Mesendoderm (in vitro differentiated cells): ENCODE measurements at regions not wholly inside any gene's neighbourhood (a gene's known extent, or its start where the extent isn't known, plus 50 kb on each side); places are given as distances from the start of the nearest gene placed in this dataset.

Experiments used
- DNase-seq: peaks from one replicate; pipeline ENCODE4 v3.0.0; 2013
- H2AK5ac ChIP-seq: 2 replicates; pipeline ENCODE4 v1.6.1; 2013; ENCODE audit warnings: low read length, inconsistent platforms
- H2BK120ac ChIP-seq: 2 replicates; pipeline ENCODE4 v1.6.1; 2013; ENCODE audit warnings: low read depth, mild to moderate bottlenecking, low read length, moderate library complexity, mixed read lengths
- H2BK15ac ChIP-seq: replicated peaks from 2 replicates; pipeline ENCODE4 v1.6.1; 2013; ENCODE audit warnings: low read depth, mild to moderate bottlenecking, moderate library complexity
- H2BK5ac ChIP-seq: 2 replicates; pipeline ENCODE4 v1.6.1; 2013; ENCODE audit warnings: low read length, inconsistent platforms
- H3K18ac ChIP-seq: 2 replicates; pipeline ENCODE4 v1.6.1; 2013; ENCODE audit warnings: mild to moderate bottlenecking, low read length, mixed read lengths
- H3K23ac ChIP-seq: one replicate; pipeline ENCODE4 v1.6.1; 2013; ENCODE audit warnings: low read length
- H3K27ac ChIP-seq: 2 replicates; pipeline ENCODE4 v1.5.1; 2013; ENCODE audit warnings: low read depth, mild to moderate bottlenecking, inconsistent platforms, low read length, moderate library complexity
- H3K27me3 ChIP-seq: 2 replicates; pipeline ENCODE4 v1.6.1; 2013; ENCODE audit warnings: low read length, control low read depth, mild to moderate bottlenecking, inconsistent platforms; ENCODE audit not compliant: insufficient read depth, poor library complexity
- H3K36me3 ChIP-seq: 2 replicates; pipeline ENCODE4 v1.6.1; 2013; ENCODE audit warnings: low read length, inconsistent platforms; ENCODE audit not compliant: control insufficient read depth, insufficient read depth
- H3K4ac ChIP-seq: one replicate; pipeline ENCODE4 v1.6.1; 2013; ENCODE audit warnings: low read depth, mild to moderate bottlenecking, low read length, moderate library complexity
- H3K4me1 ChIP-seq: 2 replicates; pipeline ENCODE4 v1.6.1; 2013; ENCODE audit warnings: low read depth, low read length, inconsistent platforms; ENCODE audit not compliant: control insufficient read depth
- H3K4me2 ChIP-seq: 2 replicates; pipeline ENCODE4 v1.6.1; 2013; ENCODE audit warnings: low read length
- H3K4me3 ChIP-seq: 2 replicates; pipeline ENCODE4 v1.5.1; 2013; ENCODE audit warnings: mild to moderate bottlenecking, low read length
- H3K56ac ChIP-seq: one replicate; pipeline ENCODE4 v1.6.1; 2013; ENCODE audit warnings: low read length
- H3K79me1 ChIP-seq: 2 replicates; pipeline ENCODE4 v1.6.1; 2013; ENCODE audit warnings: low read length, inconsistent platforms
- H3K79me2 ChIP-seq: 2 replicates; pipeline ENCODE4 v1.6.1; 2013; ENCODE audit warnings: mild to moderate bottlenecking, low read length; ENCODE audit not compliant: control insufficient read depth, insufficient read depth
- H3K9ac ChIP-seq: 2 replicates; pipeline ENCODE4 v1.6.1; 2013; ENCODE audit warnings: low read length, inconsistent platforms
- H4K5ac ChIP-seq: one replicate; pipeline ENCODE4 v1.6.1; 2013; ENCODE audit warnings: low read length
- H4K8ac ChIP-seq: one replicate; pipeline ENCODE4 v1.6.1; 2013; ENCODE audit warnings: low read depth, mild to moderate bottlenecking, control low read depth, low read length, moderate library complexity
- WGBS: extraction: QIAGEN DNeasy Blood & Tissue Kit; methylation state at CpG from one replicate; pipeline ENCODE4 v1.1.7; 2013; ENCODE audit warnings: low lambda C conversion rate, missing lambda C conversion rate; ENCODE audit not compliant: insufficient coverage; ENCODE audit errors: extremely low coverage; 5-methylcytosine and 5-hydroxymethylcytosine counted together

- Histone ChIP-seq H3K36me3 (no peaks in the 10 kb centered on the region), H2AK5ac (no peak overlapping the region), H3K23ac (no peak overlapping the region), H3K4me3 (no peak overlapping the region), H3K79me1 (no peaks in the 10 kb centered on the region), H4K5ac (no peak overlapping the region), H3K79me2 (no peaks in the 10 kb centered on the region), H2BK15ac (no peak overlapping the region), H2BK5ac (no peak overlapping the region), H3K56ac (no peak overlapping the region), H3K9ac (no peak overlapping the region), H3K18ac (no peak overlapping the region), H3K4me1 (no peaks in the 10 kb centered on the region), H3K27me3 (no peaks in the 10 kb centered on the region), H3K4ac (no peak overlapping the region), H3K27ac (no peak overlapping the region), H3K4me2 (no peak overlapping the region), H4K8ac (no peak overlapping the region), H2BK120ac (no peak overlapping the region)
- no peak for DNase-seq
- WGBS: no CpG with 5 or more reads among the region's 2 CpGs
Observed at GRCh38 chr2:16277117-16277516, 336.8 kb downstream of the MYCN start.

- no peak overlapping the region for H3K4me2 ChIP-seq
- H3K23ac ChIP-seq: no peak overlapping the region
- WGBS: no CpG with 5 or more reads among the region's 4 CpGs
- H2BK120ac ChIP-seq: no peak overlapping the region
- no peak overlapping the region for H3K18ac ChIP-seq
- no peak overlapping the region for H3K56ac ChIP-seq
- H4K8ac ChIP-seq: no peak overlapping the region
- H3K4ac ChIP-seq: no peak overlapping the region
- no peaks in the 10 kb centered on the region for H3K36me3 ChIP-seq
- no peaks in the 10 kb centered on the region for H3K79me1 ChIP-seq
- H2BK15ac ChIP-seq: no peak overlapping the region
- no peak overlapping the region for H3K27ac ChIP-seq
- no peak for DNase-seq
- no peak overlapping the region for H2AK5ac ChIP-seq
- no peaks in the 10 kb centered on the region for H3K4me1 ChIP-seq
- H2BK5ac ChIP-seq: no peak overlapping the region
- H4K5ac ChIP-seq: no peak overlapping the region
- H3K9ac ChIP-seq: no peak overlapping the region
- no peaks in the 10 kb centered on the region for H3K27me3 ChIP-seq
- H3K4me3 ChIP-seq: no peak overlapping the region
- H3K79me2 ChIP-seq: no peaks in the 10 kb centered on the region
Observed at GRCh38 chr2:16275661-16276060, 335.3 kb downstream of the MYCN start.

GRCh38 chr2:16275131-16275530 lies 334.8 kb downstream of the MYCN start:
- Histone ChIP-seq H3K56ac (no peak overlapping the region), H3K4me3 (no peak overlapping the region), H3K79me1 (no peaks in the 10 kb centered on the region), H4K8ac (no peak overlapping the region), H3K4ac (no peak overlapping the region), H3K9ac (no peak overlapping the region), H2BK15ac (no peak overlapping the region), H3K27me3 (no peaks in the 10 kb centered on the region), H3K79me2 (no peaks in the 10 kb centered on the region), H2BK5ac (no peak overlapping the region), H3K27ac (no peak overlapping the region), H2BK120ac (no peak overlapping the region), H3K18ac (no peak overlapping the region), H2AK5ac (no peak overlapping the region), H3K4me2 (no peak overlapping the region), H3K4me1 (no peaks in the 10 kb centered on the region), H4K5ac (no peak overlapping the region), H3K23ac (no peak overlapping the region), H3K36me3 (no peaks in the 10 kb centered on the region)
- WGBS: no CpG with 5 or more reads among the region's 4 CpGs
- no peak for DNase-seq

- Histone ChIP-seq H3K4ac (no peak overlapping the region), H3K9ac (no peak overlapping the region), H4K5ac (no peak overlapping the region), H3K4me3 (no peak overlapping the region), H3K79me2 (no peaks in the 10 kb centered on the region), H3K27ac (no peak overlapping the region), H2BK5ac (no peak overlapping the region), H3K18ac (no peak overlapping the region), H3K4me1 (no peaks in the 10 kb centered on the region), H3K27me3 (no peaks in the 10 kb centered on the region), H3K36me3 (no peaks in the 10 kb centered on the region), H3K4me2 (no peak overlapping the region), H3K56ac (no peak overlapping the region), H4K8ac (no peak overlapping the region), H2AK5ac (no peak overlapping the region), H3K79me1 (no peaks in the 10 kb centered on the region), H3K23ac (no peak overlapping the region), H2BK120ac (no peak overlapping the region), H2BK15ac (no peak overlapping the region)
- no peak for DNase-seq
Observed at GRCh38 chr2:16273111-16273510, 332.8 kb downstream of the MYCN start.

GRCh38 chr2:16272038-16272788 lies 331.9 kb downstream of the MYCN start:
- Histone ChIP-seq H3K9ac (no peak overlapping the region), H2BK5ac (no peak overlapping the region), H3K23ac (no peak overlapping the region), H3K27ac (no peak overlapping the region), H3K36me3 (no peaks in the 10 kb centered on the region), H3K27me3 (no peaks in the 10 kb centered on the region), H3K18ac (no peak overlapping the region), H2AK5ac (no peak overlapping the region), H3K79me1 (no peaks in the 10 kb centered on the region), H3K4me2 (no peak overlapping the region), H3K56ac (no peak overlapping the region), H2BK15ac (no peak overlapping the region), H3K4ac (no peak overlapping the region), H4K8ac (no peak overlapping the region), H2BK120ac (no peak overlapping the region), H3K79me2 (no peaks in the 10 kb centered on the region), H3K4me1 (no peaks in the 10 kb centered on the region), H3K4me3 (no peak overlapping the region), H4K5ac (no peak overlapping the region)
- no peak for DNase-seq
- WGBS: no CpG with 5 or more reads among the region's 10 CpGs

- Histone ChIP-seq H2BK15ac (no peak overlapping the region), H3K56ac (no peak overlapping the region), H3K79me1 (no peaks in the 10 kb centered on the region), H3K4me2 (no peak overlapping the region), H4K5ac (no peak overlapping the region), H3K9ac (no peak overlapping the region), H3K27ac (no peak overlapping the region), H3K23ac (no peak overlapping the region), H2AK5ac (no peak overlapping the region), H3K4me3 (no peak overlapping the region), H3K18ac (no peak overlapping the region), H2BK5ac (no peak overlapping the region), H3K4ac (no peak overlapping the region), H3K36me3 (no peaks in the 10 kb centered on the region), H2BK120ac (no peak overlapping the region), H3K79me2 (no peaks in the 10 kb centered on the region), H4K8ac (no peak overlapping the region), H3K4me1 (no peaks in the 10 kb centered on the region), H3K27me3 (no peaks in the 10 kb centered on the region)
- no peak for DNase-seq
- no CpG with 5 or more reads among the region's 2 CpGs for WGBS
Observed at GRCh38 chr2:16271231-16271896, 331.0 kb downstream of the MYCN start.
